HG02970 (cell line): ENCODE measurements at regions not wholly inside any gene's neighbourhood (a gene's known extent, or its start where the extent isn't known, plus 50 kb on each side); places are given as distances from the start of the nearest gene placed in this dataset.

Experiments used
- ATAC-seq: cut with Tn5 transposase; IDR thresholded peaks from one replicate; pipeline ENCODE4 v1.9.1; 2021; ENCODE audit warnings: mild to moderate bottlenecking, moderate library complexity, moderate number of reproducible peaks; ENCODE audit not compliant: unreplicated experiment, low FRiP score

DNA sequence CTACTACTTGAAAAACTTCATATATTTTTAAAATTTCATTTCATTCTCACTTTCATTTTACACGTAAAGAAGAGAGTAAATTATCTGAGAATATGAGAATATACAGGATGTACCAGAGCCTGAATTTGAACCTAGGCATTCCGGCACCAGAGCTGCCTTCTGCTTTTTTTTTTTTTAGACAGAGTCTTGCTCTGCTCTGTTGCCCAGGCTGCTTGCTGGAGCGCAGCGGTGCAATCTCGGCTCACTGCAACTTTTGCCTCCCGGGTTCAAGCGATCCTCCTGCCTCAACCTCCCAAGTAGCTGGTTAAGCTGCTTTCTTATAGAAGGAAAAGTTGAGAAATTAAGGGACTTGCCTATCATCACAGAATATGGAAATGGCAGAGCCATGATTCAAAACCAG lies 540.1 kb downstream of the EBF1 start:
- ATAC-seq, result no peak

DNA sequence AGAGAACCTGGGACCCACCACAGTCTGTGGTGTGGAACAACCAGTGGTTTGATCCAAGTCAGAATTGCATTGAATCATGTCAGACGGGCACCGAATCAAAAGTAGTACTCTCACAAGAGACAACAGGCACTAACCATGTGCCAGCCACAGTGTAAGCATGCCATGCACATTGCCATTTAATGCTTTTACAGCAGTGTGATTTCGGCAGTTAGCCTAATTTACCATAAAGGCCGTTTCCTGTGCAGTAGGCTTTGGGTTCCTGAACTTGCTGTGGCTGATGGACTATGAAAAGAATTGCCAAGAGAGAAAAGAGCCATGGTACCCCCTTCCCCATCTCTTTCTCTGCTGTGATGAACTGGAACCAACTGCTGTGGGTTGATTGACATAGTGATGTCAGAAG lies 540.6 kb downstream of the EBF1 start:
- no peak for ATAC-seq

DNA sequence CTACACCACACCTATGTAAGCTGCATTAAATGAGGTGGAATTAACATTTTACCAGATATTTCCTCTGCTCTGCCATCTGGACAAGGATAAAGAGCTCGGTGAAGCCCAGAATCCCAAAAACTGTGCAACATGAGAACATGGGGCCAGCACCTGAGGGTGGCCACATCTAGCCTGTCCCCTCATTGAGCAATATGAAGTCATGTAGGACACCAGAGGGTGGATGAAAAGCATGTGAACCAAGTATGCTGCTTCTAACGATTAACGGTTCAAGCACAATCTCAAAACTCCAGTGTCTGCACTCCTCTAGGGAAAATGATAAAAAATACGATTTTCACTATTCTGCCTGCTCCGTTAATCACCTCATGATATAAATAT lies 545.8 kb downstream of the EBF1 start:
- no peak for ATAC-seq

GRCh38 chr5:158553195-158553961 lies 546.3 kb downstream of the EBF1 start:
- ATAC-seq, result no peak

- no peak for ATAC-seq
Observed at GRCh38 chr5:158552241-158552640, 547.5 kb downstream of the EBF1 start.

DNA sequence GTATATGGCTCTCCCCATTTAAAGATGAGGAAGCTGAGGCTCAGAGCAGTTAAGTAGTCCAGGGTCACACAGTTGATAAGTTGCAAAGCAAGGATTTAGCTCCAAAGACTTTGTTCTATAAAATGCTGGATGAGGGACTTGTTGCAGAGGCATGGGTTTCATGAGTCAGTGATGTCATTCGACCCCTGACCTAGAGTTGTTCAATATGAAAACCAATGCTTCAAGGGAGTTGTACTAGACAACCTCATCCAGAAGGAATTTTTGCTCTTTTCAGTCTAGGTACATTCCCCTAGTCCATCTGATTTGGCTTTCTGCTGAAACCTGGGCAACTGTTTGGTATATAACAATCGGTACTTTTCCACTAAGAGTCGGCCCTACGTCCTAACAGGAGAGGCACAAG lies 550.4 kb downstream of the EBF1 start:
- ATAC-seq, result no peak

DNA sequence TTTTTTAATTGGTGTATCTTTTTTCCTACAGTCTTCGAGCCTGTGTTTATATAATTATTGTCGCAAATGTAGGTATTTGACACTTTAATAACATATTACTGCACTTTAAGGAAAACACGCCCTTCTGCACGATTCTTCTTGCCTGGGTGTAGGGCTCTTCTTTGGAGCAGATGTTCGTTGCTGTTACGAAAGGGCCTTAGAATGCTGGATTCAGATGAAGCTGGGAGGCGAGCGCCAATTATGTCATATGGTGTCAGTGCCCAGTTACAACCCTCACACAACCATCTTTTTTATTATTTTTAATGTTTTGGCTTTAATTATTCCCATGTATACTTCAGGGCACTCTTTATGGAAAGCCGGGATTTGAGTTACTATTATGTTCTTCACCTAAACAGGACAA lies 553.0 kb downstream of the EBF1 start:
- no peak for ATAC-seq

DNA sequence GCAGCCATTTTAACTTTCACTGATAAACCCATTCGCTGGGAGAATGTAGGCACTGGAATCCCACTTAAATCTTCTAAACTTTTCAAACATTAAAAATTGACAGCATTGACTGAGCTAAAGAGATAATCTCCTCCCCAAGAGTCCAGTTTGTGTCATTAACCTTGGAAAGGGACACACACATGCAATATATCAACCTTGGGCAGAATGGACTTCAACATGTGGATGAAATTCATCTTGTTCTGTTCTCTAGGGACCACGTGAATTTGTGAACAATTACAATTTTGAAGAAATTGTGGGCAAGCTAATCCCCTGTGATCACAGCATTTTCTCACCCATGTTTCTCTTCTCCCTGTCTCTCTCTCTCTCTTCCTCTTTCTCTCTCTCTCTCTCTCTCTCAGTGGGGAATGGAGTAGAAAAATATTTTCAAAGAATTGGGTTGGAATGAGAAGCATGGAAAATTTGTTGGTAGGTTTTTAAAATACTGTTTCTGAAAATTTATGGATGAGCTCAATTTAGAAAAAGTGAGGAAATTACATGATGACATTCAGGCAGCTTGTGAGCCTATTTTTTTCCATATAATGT lies 553.7 kb downstream of the EBF1 start:
- ATAC-seq, result no peak

- no peak for ATAC-seq
Observed at GRCh38 chr5:158544388-158545339, 555.1 kb downstream of the EBF1 start.

- ATAC-seq, result no peak
Observed at GRCh38 chr5:158543539-158544387, 556.0 kb downstream of the EBF1 start.

- ATAC-seq, result no peak
Observed at GRCh38 chr5:158541536-158542297, 558.0 kb downstream of the EBF1 start.

GRCh38 chr5:158538506-158539074 lies 561.1 kb downstream of the EBF1 start:
- ATAC-seq, result no peak

DNA sequence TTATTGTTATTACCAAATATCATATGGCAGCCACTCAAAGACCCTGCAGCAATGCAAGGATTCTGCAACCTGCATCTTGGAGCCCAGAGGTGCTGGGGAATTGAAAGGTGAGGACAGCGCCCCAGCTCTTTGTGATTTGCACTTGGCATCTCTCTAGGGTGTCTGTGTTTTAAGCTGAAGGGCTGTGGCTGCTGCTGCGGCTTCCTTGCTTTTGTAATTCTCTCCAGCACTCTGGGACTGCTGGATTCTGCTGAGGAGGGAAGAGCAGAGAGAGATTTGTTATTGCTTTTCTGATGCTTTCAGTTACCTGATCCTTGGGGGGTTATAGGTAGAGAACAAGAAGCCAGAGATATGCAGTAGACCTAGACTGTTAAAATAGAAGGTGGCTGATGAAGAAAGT lies 562.4 kb downstream of the EBF1 start:
- ATAC-seq, result no peak

DNA sequence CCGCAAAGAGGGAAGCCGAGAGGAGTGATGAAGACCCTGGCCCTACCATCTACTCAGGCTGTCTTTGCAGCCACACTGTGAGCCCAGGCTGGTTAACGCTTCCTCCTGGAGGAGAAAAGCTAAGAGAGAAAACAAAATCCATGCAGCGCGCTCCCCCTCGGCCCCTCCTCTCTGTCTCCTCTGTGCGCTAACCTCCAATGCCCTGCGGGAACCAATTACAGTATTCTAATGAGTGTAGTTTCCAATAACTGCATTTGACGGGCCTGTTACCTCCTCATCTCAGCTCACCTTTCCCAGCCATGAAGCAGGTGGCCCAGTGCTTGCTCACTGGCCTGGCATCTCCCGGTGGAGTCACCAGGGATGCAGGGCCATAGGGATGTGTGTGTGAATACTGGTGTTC lies 565.5 kb downstream of the EBF1 start:
- no peak for ATAC-seq

- no peak for ATAC-seq
Observed at GRCh38 chr5:158532739-158533138, 567.0 kb downstream of the EBF1 start.

GRCh38 chr5:158531860-158532259 lies 567.9 kb downstream of the EBF1 start:
- ATAC-seq, result no peak

DNA sequence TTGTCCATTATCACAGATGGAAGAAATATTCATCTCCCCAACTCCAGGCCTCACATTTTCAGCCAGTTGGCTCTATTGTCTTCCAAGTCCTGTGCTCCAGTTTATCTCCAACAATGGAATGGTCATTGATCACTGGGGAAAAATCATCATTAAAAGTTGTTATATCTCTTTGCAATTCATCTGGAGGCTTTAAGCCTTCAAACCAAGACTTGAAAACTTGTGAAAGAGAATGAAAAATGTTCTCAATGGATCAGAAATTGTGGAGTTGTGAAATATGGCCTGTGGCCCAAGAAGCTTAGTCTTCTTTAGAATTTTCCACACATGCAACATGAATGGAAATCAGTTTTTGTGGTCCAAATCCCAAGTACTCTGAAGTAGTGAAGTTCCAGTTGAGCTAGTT lies 569.6 kb downstream of the EBF1 start:
- no peak for ATAC-seq

GRCh38 chr5:158529454-158529853 lies 570.3 kb downstream of the EBF1 start:
- no peak for ATAC-seq

DNA sequence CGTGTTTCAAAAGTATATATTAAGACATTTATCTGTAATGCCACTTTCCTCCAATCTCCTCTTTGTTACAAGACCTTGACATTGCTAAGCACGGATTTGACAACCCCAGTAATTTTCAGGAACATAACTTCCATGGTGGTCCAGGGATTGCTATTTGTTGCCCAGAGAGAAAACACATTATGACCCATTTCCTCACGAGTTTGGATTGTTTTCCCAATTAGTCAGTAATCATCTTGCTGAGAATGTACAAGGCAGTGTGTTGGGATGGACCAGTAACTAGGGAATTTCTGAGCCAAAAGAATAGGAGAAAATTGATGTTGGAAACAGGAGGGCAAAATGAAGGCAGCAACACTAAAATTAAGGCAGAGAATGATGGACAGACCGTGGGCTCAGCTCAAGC lies 574.1 kb downstream of the EBF1 start:
- no peak for ATAC-seq
